Stimulated activated CD8-positive, alpha-beta memory T cell treated with anti-CD3 and anti-CD28 coated beads, Interleukin-7, amount 100 ng/mL, for 48 hours (primary cell): ENCODE measurements at regions not wholly inside any gene's neighbourhood (a gene's known extent, or its start where the extent isn't known, plus 50 kb on each side); places are given as distances from the start of the nearest gene placed in this dataset.

Experiments
- DNase-seq, 2 donors: peaks; one replicate each; pipeline ENCODE4 v3.0.0-alpha.2; 2020; ENCODE audit warnings: low read depth in 1 of 2; ENCODE audit errors: extremely low read depth in 1 of 2

DNA sequence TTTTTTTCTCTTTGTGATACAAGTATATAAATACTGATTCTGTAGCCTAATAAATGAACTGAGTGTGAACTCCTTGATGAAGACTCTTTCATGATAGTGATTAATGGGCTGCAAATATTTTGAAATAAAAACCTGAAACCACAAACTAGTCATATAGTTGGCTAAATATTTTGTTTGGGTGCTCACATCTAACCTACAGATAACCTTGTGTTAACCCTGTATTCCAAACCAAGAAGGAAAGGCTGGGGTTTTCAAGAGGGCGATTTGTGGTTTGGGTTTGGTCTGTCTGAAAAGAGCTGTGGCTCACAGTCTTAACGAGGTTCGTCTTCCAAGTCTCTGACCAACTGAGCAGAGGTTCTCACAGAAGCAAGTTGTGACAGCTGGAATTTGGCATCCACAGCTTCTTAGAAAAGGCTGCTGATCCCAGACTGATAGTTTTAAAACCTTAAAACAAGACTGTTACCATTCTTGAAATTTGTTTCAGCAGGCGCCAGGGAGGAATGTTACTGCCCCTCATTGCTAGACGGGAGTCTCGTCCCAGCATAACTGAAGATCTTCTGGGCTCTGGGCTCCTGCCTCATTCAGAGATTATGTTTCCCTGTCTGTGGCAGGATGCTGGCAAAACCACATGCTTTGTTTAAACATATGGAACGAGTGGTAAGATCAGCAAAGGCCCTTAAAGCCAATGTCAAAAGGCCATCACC is 736.4 kb upstream of the MARCKS start:
- DNase-seq, result no peak

DNA sequence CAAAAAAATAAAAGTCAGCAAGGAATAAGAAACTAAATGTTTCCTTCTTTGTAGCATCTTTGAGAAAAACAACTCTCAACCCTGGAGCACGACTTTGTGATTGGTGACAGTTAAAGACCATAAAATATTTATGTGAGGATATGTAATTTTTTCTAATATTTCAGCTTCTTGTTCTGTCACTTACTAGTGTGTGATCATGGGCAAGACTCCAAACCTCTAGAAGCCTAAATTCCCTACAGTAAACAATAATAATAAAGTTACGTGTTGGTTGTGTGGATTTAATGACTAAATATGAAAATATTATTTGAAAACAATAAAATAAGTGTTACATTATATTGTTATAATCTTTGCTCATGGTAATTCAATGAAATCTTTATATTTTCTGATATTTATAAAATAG is 735.6 kb upstream of the MARCKS start:
- DNase-seq, result no peak

DNA sequence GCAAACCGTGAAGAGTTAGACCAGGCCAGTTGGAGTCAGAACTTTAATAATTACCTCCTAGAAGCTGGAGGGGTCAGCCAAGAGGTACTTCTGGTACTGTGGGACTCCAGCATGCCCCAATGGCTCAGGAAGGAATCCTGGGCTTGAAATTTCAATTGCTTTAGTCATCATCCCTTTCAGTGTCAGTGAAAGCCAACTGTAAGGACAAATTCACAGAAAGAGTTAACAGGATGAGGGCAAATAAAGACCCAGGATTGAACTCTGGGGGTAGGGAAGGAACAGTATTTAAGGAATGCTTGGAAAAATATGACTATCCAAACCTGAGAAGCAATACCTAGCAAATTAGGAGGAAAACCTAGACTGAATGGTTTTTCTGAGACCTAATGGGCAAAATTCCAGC is 735.1 kb upstream of the MARCKS start:
- DNase-seq, result no peak

DNA sequence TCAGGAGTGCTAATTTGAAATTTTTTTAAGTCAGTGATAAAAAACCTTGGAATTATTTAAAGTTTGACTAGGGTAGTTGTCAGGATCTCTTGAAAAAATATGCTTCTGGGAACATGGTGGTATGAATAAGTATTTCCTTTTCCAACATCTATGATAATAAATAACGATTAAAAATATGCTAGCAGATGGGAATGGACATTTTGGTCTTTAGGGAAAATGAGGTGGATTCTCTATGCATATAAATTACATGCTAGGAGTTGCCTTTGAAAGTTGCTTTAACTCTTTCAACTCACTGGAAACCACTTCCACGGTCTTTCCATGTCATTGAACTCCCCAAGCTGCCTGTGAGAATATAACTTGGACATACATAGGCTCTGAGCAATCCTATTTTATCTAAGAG is 731.5 kb upstream of the MARCKS start:
- no peak for DNase-seq

DNA sequence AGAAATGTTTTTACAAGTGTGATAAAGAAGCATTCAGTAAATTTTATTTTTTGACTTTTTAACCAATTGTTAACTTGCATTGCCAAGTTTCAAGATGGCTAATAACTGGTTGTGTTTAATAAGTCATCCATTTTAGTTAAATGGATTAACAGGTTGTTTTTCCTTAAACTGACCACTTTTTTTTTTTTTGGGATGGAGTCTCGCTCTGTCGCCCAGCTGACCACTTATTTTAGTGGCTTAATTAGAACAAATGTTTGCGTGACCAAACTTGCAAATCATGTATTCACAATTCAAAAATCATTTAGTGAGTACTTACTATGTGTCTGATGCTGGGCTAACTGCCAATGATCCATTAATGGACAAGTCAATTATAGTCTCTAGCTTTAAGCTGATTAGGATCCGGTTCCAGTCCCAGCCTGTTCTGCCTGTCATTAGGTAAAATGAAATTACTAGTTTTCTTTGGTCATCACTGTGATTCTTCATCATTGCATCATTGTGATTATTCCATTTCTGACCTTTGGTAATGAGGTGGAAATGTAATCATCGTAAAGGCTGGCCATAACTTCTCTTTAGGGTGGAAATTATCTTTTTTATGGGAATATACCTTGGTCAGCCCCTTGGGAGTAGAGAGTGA is 729.2 kb upstream of the MARCKS start:
- no peak for DNase-seq

DNA sequence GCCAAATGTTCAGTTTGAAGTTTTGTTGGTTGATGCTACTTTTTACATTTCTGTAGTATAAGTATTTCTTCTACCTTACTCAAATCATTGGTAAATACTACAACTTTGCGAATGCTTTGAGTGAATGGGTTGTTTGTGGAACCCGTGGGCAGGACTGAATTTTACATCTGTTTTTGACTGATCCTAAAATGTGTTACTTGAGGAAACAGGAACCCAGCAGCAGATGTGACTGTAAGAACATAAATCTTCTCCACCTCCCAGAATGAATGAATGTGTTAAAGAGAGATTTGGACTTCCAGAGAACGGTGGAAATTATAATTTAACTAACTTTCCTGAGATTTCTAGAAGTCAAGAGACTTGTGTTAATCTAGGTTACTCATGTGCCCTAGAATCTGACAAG is 728.5 kb upstream of the MARCKS start:
- no peak for DNase-seq

DNA sequence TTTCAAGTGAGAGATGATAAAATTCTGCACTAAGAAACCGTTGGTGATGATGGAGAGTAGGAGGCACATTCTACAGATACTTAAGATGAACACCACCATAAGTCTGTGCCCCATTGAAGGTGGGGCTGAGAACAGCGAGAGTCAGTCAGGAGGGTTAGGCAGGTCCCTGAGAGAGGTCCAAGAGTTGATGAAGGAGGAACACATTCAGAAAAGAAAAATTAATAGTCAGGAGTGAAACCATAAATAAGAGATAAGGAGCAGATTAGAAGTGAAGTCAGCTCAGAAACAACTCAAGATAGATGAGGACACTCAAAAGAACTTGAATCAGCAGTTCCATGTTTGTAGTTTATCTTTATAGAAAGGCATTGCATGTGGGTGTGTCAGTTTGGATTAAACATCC is 727.2 kb upstream of the MARCKS start:
- DNase-seq, result no peak

DNA sequence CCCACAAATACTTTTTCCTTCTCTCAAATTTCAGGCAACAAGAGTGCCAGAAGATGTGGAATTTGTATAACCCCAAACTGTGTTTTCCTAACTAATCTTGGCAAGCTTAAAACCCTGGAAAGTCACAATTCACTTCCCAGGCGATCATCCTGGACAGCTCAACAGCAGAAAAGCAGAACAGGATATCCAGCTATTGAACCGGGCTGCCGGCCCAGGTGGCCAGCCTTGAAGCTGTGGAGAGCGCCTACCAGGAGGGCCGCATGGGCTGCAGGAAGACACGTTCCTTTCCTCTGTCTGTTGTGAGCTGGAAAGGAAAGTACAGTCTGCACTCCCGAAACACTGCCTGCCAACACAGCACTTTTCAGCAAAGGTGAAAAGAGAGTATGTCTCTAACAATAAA is 719.7 kb upstream of the MARCKS start:
- no peak for DNase-seq

DNA sequence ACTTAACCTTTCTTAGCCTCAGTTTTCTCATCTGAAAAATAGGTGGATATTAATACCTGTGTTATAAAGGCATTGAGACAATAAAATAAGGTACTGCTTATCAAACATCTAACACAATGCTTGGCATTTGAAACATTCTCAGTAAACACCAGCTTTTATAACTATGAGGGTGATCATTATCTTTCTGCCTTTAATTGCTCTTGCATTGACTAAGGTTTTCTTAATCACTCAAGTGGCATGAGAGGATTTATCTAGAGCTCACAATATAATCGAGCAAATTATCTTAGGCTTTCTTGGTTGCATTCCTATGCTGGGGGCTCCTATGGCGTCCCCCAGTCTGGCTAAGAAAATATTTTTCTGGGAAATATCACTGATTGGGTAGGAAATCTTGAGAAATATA is 716.4 kb upstream of the MARCKS start:
- no peak for DNase-seq

DNA sequence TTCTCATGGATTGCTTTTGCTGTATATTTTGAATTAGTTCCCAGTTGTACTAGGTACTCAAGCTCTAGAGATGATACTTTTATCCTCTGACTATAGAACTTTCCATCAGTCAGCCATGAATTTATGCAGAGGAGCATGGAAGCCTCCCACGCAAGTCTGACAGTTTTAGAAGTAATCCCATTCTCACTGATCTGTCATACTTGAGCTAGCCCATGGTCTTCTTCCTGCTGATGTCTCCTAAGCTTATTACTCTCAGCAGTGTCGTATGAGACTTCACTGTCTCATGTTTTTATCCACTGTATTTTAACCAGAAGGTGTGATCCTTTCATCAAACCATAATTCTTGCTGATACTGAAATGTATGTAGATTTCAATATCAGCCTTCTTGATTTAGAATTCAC is 715.2 kb upstream of the MARCKS start:
- DNase-seq, result no peak

DNA sequence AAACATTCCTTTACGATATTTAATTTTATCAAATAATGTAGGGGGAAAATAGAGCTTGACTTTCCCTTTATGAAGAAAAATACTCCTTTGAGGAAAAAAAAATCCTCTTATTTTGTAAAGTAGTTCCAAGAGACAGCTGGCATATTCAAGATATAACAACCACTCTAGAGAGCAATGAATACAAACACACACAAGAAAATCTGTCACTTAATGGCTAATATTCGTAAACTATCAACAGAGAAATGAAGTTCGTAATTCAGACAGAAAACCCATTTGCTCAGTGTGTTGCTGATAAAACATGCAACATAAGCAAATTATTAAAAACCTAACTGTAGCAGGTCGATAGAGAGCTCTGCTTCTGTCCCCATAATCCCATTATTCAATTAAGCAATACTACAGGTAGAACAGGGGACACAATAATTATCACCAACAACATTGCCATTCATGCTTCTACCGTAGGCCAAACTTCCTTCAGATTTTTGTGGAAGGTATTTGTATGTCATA is 714.4 kb upstream of the MARCKS start:
- DNase-seq, result no peak

DNA sequence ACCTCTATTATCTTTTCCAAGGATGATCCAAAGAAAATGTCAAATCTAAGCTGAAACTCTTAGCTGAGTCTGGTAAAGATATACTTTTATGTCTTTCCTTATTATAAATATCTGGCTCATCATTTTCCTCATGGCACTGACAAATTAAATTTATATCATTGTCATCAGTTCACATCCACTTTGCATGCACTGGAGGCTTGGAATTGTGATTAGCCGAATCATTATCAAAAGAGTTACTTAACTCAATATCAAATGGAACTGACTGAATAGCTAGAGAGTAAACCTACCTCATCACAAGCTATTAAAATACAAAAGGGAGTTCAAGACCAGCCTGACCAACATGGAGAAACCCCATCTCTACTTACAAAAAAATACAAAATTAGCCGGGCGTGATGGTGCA is 713.9 kb upstream of the MARCKS start:
- no peak for DNase-seq

DNA sequence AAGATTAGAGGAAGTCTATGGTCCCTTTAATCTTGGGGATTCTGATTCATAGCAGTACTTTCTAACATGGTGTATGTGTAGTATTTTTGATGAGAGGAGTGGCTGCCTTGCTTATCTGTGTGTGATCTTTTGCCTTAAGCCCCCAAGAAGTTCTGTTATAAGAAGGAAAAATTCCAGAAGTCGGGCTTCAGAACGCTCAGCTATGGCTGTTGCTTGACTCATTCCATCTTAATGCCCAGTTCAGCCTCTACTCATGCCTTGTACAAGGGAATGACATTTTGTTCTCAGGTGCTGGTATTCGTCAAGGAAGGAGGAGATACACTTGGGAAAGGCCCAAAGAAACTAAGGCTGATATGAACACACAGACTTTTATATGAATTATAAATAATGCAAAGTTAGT is 713.0 kb upstream of the MARCKS start:
- DNase-seq, result no peak

DNA sequence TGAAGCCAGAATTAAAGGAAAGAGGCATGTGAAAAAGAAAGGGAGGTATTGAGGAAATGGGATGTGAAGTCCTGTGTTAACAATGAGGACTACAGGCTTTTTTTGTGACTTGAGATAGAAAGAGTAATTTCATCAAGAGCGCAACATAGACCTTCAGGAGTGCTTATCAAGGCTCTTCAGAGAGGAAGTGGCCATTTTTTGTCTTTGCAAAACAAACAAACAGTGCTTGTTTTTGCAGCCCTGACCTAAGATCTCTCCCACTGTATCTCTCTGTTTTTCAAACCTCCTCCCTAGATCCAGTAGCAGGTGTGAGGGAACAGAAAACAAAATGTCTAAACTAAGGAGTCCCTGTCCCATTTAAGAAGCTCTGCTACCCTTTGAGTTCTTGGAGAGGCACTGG is 710.3 kb upstream of the MARCKS start:
- no peak for DNase-seq

DNA sequence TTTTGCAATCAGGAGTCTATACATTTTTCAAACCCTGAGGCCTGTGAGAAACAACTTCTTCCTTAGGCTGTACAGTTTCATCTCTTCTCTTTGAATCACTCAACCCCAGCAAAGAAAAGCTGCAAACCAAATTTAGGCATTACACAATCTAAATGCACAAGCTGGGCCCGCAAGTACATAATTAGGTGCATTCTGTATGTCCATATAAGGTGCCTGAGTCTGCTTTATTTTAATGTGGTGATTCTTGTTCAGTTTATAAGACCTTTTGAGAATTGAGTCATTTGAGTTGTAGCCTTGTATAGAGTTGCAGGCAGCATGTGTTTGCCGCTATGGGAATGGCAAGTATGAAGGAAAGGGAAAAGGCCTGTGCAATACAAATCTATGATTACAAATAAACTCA is 709.6 kb upstream of the MARCKS start:
- DNase-seq, result no peak

DNA sequence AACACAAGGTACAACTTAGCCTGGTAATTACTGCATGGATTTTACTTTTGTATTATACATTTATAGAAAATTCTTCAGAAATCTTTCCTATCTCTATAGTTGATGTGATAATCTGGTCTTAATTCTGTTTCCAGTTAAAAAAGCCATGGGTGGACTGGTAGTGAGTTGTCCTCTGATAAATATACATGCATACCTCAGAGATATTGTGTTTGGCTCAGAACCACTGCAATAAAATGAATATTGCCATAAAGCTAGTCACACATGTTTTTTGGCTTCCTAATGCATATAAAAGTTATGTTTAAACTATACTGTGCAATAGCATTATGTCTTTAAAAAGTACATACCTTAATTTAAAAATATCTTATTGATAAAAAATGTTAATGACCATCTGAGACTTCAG is 708.6 kb upstream of the MARCKS start:
- no peak for DNase-seq

DNA sequence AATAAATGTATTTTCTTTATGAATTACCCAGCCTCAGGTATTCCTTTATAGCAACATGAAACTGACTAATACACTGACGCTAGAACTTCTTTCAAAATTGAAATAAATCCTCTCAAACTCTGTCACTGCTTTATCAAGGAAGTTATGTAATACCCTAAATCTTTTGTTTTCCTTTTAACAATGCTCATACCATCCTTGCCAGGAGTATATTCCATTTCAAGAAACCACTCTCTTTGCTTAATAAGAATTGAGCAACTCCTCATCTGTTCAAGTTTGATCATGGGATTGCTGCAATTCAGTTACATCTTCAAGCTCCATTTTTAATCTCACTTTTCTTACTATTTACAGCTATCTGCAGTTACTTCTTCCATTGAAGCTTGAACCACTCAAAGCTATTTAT is 707.6 kb upstream of the MARCKS start:
- no peak for DNase-seq

DNA sequence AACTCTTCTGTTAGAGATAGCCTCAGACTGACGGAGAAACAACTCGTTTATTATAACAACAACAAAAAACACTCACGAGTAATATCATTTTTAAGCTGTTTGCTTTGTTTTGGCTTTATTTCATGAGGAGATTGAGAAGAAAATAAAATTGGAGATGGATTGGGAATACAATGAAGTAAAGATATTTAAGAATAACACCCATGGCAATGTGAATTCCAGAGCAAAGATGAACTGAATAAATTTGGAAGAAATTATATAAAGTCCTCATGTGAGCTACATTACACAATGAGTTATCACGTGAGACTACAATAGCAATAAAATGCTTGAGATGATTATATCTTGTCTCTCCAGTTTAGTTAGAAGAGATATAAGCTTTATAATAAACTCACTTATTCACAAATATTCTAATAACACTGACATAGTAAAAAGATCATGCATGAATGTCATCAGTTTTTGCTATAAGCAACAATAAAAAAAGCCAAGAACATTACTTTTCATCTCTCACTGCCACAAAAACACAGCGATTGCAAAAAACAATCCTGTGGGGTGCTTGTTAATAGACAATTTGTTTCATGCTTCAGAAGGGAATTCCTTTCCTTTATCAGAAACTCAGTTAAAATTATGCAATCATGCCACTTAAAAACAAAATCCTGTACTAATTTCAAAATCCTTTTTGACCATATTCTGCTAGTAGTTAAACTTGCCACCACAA is 696.7 kb upstream of the MARCKS start:
- no peak for DNase-seq

DNA sequence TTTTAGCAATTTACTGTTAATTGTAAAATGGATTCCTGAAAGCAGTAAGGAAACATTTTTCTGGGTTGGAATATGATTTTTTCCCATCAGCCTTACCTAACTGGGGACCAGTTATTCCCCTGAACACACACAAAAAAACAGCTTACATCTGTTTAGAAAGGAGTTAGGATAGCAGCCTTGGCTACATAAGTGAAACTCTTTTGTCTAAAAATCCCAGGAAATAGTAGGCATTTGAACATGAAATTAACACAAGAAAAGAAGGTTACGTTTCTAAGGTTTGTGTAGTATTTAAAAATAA is 696.2 kb upstream of the MARCKS start:
- DNase-seq, result no peak

DNA sequence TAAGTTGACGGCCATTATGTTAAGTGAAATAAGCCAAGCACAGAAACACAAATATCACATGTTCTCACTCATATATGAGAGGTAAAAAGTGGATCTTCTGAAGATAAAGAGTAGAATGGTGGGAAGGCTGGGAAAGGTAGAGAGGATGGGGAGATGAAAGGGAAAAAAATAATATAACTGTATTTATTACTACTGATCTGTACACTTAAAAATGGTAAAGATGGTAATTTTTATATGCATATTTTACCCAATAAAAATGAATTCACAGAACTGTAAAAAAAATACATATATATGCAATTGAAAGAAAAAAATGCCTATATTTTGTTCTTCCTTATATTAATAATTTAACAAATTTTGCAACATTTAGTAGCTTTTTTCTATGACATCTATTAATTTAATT is 694.4 kb upstream of the MARCKS start:
- no peak for DNase-seq

DNA sequence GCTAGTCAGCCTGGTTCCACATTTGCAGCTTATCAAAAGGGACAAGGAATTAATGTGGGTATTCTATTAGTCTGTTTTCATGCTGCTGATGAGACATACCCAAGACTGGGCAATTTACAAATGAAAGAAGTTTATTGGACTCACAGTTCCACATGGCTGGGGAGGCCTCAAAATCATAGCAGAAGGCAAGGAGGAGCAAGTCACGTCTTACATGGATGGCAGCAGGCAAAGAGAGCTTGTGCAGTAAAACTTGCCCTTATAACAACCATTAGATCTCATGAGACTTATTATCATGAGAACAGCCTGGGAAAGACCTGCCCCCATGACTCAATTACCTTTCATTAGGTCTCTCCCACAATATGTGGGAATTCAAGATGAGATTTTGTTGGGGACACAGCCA is 689.1 kb upstream of the MARCKS start:
- DNase-seq, result no peak

DNA sequence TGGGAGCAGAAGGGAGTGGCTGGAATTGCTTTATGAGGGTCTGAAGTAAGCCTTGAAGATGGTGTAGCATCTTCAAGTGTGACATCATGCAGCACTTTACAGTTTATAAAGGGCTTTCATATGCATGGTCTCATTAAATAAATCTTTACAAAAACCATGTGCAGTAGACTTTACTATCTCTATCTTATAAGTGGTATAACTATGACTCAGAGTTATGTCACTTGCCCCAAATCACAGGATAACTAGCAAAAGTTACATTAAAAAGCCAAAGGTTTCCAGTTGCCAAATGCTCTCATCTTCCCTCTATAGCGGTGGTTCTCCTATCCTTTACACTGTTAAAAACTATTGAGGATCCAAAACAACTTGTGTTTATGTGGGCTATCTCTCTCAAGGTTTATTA is 687.7 kb upstream of the MARCKS start:
- DNase-seq, result no peak
